ENCODE measurements at regions not wholly inside any gene's neighbourhood (a gene's known extent, or its start where the extent isn't known, plus 50 kb on each side); places are given as distances from the start of the nearest gene placed in this dataset.

DNA sequence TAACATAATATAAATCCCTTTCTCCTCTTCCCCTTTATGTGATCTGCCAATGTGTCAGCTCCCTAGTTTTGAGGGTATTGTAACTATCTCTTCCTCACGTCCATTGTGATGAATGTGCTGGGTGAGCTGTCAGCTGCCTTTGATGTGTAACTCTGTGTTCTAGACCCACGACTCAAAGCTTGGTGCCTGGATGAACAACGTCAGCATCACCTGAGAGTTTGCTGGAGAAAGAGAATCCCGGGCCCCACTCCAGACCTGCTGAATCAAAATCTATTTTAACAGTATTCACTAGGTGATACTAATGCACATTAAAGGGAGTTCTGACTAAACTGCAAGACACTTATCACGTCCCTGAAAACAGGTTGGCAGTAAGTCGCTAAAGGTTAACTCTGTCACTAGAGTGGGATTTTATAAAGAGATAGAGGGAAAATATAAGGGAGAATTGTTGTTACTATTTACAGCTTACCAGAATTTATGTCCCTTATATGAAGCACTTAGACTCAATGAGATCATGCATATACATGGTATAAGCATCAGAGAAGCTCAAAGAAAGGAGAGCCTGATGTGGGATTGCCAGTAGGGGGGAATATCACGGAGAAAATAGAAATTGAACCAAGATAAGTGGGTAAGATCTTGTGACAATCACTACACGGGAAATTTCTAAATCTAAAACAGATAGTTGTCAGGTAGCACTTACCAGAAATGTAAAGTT lies 423.8 kb upstream of the SLC30A5 start:
- H3K27me3 Mint-ChIP-seq, result peaks cover 5% of the 10 kb centered on the region
- intact Hi-C loops (cut with micrococcal nuclease), result no loop called here

DNA sequence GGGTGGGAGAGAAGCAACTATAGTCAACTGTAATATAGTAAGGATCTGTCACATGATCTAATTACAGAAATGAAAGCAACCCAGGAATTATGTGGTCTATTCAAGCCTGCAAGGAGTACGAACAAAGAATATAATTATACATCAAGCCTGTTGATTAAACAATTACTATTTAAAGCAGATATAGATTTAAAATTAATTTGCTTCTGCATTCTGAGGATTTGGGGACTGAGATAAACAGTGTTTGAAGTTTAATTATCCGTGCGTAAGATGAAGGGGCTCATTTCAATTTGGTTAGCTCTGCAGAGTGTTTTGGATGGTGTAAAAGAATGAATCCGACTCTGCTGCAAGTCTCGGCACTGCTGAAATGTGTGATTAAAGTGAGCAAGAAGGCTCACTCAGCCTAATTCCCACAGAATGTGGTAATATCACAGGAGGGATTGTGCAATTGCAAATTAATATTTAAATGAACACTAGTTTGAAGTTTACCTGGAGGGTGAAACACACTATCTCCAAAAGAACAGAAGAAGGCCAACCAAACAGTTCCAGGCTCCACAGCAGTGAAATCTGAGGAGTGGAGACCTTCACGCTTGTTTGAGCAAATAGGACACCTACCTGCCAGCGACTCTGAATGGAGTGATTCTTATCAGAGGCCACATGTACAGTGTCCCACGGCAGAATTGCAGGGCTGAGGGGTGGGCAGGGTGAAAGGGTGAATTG lies 420.6 kb upstream of the SLC30A5 start:
- ChIA-PET POLR2A (no interaction called here), CTCF (no interaction called here)
- H4K20me1 ChIP-seq (ENCODE audit: control insufficient read depth, insufficient read depth, low read length, poor library complexity, severe bottlenecking), result no peaks in the 10 kb centered on the region
- H3K4me3 Mint-ChIP-seq, result no peak overlapping the region
- H3K4me2 ChIP-seq (replicated peaks; ENCODE audit: low read depth, low read length, poor library complexity, severe bottlenecking), result no peak overlapping the region
- H3K27me3 ChIP-seq (replicated peaks in 1 of 4; ENCODE audit: control extremely low read depth in 1 of 4, control insufficient read depth in 3 of 4, insufficient read depth in 4 of 4, low read length in 3 of 4), result no peaks in the 10 kb centered on the region
- no peak overlapping the region for H3K27ac Mint-ChIP-seq
- H3K4me3 ChIP-seq (ENCODE audit: control extremely low read depth in 1 of 5, extremely low read depth in 1 of 5, insufficient read depth in 1 of 5, low read depth in 2 of 5, low read length in 4 of 5), result no peak overlapping the region
- no peaks in the 10 kb centered on the region for H3K36me3 ChIP-seq (replicated peaks in 1 of 2; ENCODE audit: control extremely low read depth in 1 of 2, control insufficient read depth in 1 of 2, extremely low read depth in 1 of 2, insufficient read depth in 2 of 2, low read length in 1 of 2)
- peaks cover 0 to 3% (median 0%) of the 10 kb centered on the region in 3 donors for H3K9me3 ChIP-seq (ENCODE audit: control extremely low read depth in 1 of 3, control insufficient read depth in 2 of 3, insufficient read depth in 1 of 3, low read length in 2 of 3)
- intact Hi-C loops (cut with micrococcal nuclease), result no loop called here
- TF ChIP-seq, protein P1, sequence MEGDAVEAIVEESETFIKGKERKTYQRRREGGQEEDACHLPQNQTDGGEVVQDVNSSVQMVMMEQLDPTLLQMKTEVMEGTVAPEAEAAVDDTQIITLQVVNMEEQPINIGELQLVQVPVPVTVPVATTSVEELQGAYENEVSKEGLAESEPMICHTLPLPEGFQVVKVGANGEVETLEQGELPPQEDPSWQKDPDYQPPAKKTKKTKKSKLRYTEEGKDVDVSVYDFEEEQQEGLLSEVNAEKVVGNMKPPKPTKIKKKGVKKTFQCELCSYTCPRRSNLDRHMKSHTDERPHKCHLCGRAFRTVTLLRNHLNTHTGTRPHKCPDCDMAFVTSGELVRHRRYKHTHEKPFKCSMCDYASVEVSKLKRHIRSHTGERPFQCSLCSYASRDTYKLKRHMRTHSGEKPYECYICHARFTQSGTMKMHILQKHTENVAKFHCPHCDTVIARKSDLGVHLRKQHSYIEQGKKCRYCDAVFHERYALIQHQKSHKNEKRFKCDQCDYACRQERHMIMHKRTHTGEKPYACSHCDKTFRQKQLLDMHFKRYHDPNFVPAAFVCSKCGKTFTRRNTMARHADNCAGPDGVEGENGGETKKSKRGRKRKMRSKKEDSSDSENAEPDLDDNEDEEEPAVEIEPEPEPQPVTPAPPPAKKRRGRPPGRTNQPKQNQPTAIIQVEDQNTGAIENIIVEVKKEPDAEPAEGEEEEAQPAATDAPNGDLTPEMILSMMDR (IDR thresholded peaks at IDR 0.05), result no peak
- TF ChIP-seq EZH2 (IDR thresholded peaks at IDR 0.05; ENCODE audit: borderline replicate concordance, insufficient read depth, low read depth, low read length, poor library complexity, severe bottlenecking), result no peak
- no peak overlapping the region for H3K27ac ChIP-seq (ENCODE audit: low read length in 2 of 2)
- H3K4me1 ChIP-seq (ENCODE audit: control insufficient read depth in 2 of 2, insufficient read depth in 2 of 2, low read length in 2 of 2), result peaks cover 0 to 3% of the 10 kb centered on the region in 2 donors
- H3K79me2 ChIP-seq (ENCODE audit: control insufficient read depth, insufficient read depth, low read length), result no peaks in the 10 kb centered on the region
- DNase-seq, result no peak
- 94% methylated on average over 7 of the region's 8 CpGs for WGBS (ENCODE audit: insufficient coverage)
- H3K9ac ChIP-seq (ENCODE audit: low read length), result no peak overlapping the region
- H2AFZ ChIP-seq (ENCODE audit: insufficient read depth, low read depth, low read length, poor library complexity, severe bottlenecking), result peak overlapping the region; percentile 2
- peaks cover 5% of the 10 kb centered on the region for H3K27me3 Mint-ChIP-seq
- no peaks in the 10 kb centered on the region for H3K9me3 Mint-ChIP-seq (ENCODE audit: insufficient read depth)
- no peak for ATAC-seq (ENCODE audit: low read depth)
- H3K4me1 Mint-ChIP-seq, result peaks cover 10% of the 10 kb centered on the region

More for the DNA sequence above, 423.8 kb upstream of the SLC30A5 start:
- H3K9ac ChIP-seq (ENCODE audit: low read length), result no peak overlapping the region
- H3K4me2 ChIP-seq (replicated peaks; ENCODE audit: low read depth, low read length, poor library complexity, severe bottlenecking), result no peak overlapping the region
- H2AFZ ChIP-seq (ENCODE audit: insufficient read depth, low read depth, low read length, poor library complexity, severe bottlenecking), result no peak overlapping the region
- H3K79me2 ChIP-seq (ENCODE audit: control insufficient read depth, insufficient read depth, low read length), result no peaks in the 10 kb centered on the region
- DNase-seq, result no peak
- ChIA-PET CTCF (no interaction called here), POLR2A (no interaction called here)
- ATAC-seq (ENCODE audit: low read depth), result no peak
- WGBS (ENCODE audit: insufficient coverage), result 93% methylated on average over 2 of the region's 8 CpGs
- no peaks in the 10 kb centered on the region for H4K20me1 ChIP-seq (ENCODE audit: control insufficient read depth, insufficient read depth, low read length, poor library complexity, severe bottlenecking)
- H3K4me3 ChIP-seq (ENCODE audit: control extremely low read depth in 1 of 5, extremely low read depth in 1 of 5, insufficient read depth in 1 of 5, low read depth in 2 of 5, low read length in 4 of 5), result no peak overlapping the region
- H3K27ac ChIP-seq (ENCODE audit: low read length in 2 of 2), result no peak overlapping the region
- H3K27ac Mint-ChIP-seq, result no peak overlapping the region
- H3K9me3 Mint-ChIP-seq (ENCODE audit: insufficient read depth), result no peaks in the 10 kb centered on the region
- no peak overlapping the region for H3K4me3 Mint-ChIP-seq
- no peaks in the 10 kb centered on the region for H3K27me3 ChIP-seq (replicated peaks in 1 of 4; ENCODE audit: control extremely low read depth in 1 of 4, control insufficient read depth in 3 of 4, insufficient read depth in 4 of 4, low read length in 3 of 4)
- H3K9me3 ChIP-seq (ENCODE audit: control extremely low read depth in 1 of 3, control insufficient read depth in 2 of 3, insufficient read depth in 1 of 3, low read length in 2 of 3), result no peaks in the 10 kb centered on the region
- no peaks in the 10 kb centered on the region for H3K36me3 ChIP-seq (replicated peaks in 1 of 2; ENCODE audit: control extremely low read depth in 1 of 2, control insufficient read depth in 1 of 2, extremely low read depth in 1 of 2, insufficient read depth in 2 of 2, low read length in 1 of 2)
- H3K4me1 Mint-ChIP-seq, result peaks cover 6% of the 10 kb centered on the region
- no peaks in the 10 kb centered on the region for H3K4me1 ChIP-seq (ENCODE audit: control insufficient read depth in 2 of 2, insufficient read depth in 2 of 2, low read length in 2 of 2)
- TF ChIP-seq, protein P1 (IDR thresholded peaks at IDR 0.05), result no peak
- TF ChIP-seq EZH2 (IDR thresholded peaks at IDR 0.05; ENCODE audit: borderline replicate concordance, insufficient read depth, low read depth, low read length, poor library complexity, severe bottlenecking), result no peak
